CD4-positive, alpha-beta T cell (primary cell): ENCODE measurements at regions not wholly inside any gene's neighbourhood (a gene's known extent, or its start where the extent isn't known, plus 50 kb on each side); places are given as distances from the start of the nearest gene placed in this dataset.
A peak's percentile ranks its signal among the peaks of the same experiment; 100 is the strongest.

Experiments
- ATAC-seq: fragments of 200-7000 bp; cut with Tn5 transposase; one replicate; pipeline ENCODE4 v1.10.0; 2022; ENCODE audit warnings: mild to moderate bottlenecking; ENCODE audit not compliant: poor library complexity
- CTCF ChIA-PET: fragments of 350-600 bp; sonication (Branson Sonifier 250); formaldehyde crosslinking; loops from one replicate; lab custom pipeline; 2021; ENCODE audit warnings: antibody characterized with exemption, inconsistent platforms; lab: Charles Lee
- POLR2A ChIA-PET: fragments of 350-600 bp; sonication (Branson Sonifier 250); formaldehyde crosslinking; loops from one replicate; lab custom pipeline; 2021; ENCODE audit warnings: antibody characterized with exemption, inconsistent platforms; lab: Charles Lee
- DNase-seq, 14 experiments: peaks; one replicate each; pipeline ENCODE4 v3.0.0-alpha.2; 2013 to 2020; ENCODE audit warnings: mixed read lengths in 2 of 14
- H3K27ac ChIP-seq, 2 donors: one replicate each; pipeline versions ENCODE4 v1.5.1 to v1.7.0; 2013; ENCODE audit warnings: low read length in 2 of 2, low read depth in 1 of 2, mild to moderate bottlenecking in 1 of 2
- H3K27me3 ChIP-seq, 2 experiments: 1 replicate in 1 of 2; 2 replicates in 1 of 2; pipeline versions ENCODE4 v1.6.1 to v1.7.0; 2013; ENCODE audit warnings: low read length in 2 of 2, control low read depth in 1 of 2, mild to moderate bottlenecking in 1 of 2, moderate library complexity in 1 of 2; ENCODE audit not compliant: insufficient read depth in 2 of 2, control insufficient read depth in 1 of 2
- H3K36me3 ChIP-seq: one replicate; pipeline ENCODE4 v1.6.1; 2013; ENCODE audit warnings: low read length, control low read depth; ENCODE audit not compliant: insufficient read depth
- H3K4me1 ChIP-seq: one replicate; pipeline ENCODE4 v1.6.1; 2013; ENCODE audit warnings: low read length, control low read depth; ENCODE audit not compliant: insufficient read depth
- H3K4me3 ChIP-seq: one replicate; pipeline ENCODE4 v1.5.1; 2013; ENCODE audit warnings: mild to moderate bottlenecking, low read length, moderate library complexity
- H3K9me3 ChIP-seq, 2 experiments: 1 replicate in 1 of 2; 2 replicates in 1 of 2; pipeline versions ENCODE4 v1.6.1 to v1.7.0; 2013; ENCODE audit warnings: low read length in 2 of 2, mild to moderate bottlenecking in 2 of 2, control low read depth in 1 of 2, moderate library complexity in 1 of 2; ENCODE audit not compliant: control insufficient read depth in 1 of 2, insufficient read depth in 1 of 2
- H3K27ac Mint-ChIP-seq: one replicate; pipeline ENCODE4 v1.8.0; 2020; ENCODE audit warnings: mixed read lengths
- H3K27me3 Mint-ChIP-seq: one replicate; pipeline ENCODE4 v1.8.0; 2021; ENCODE audit warnings: mixed read lengths
- H3K36me3 Mint-ChIP-seq: one replicate; pipeline ENCODE4 v1.8.0; 2021; ENCODE audit warnings: low read depth, mixed read lengths
- H3K4me1 Mint-ChIP-seq: one replicate; pipeline ENCODE4 v1.8.0; 2021; ENCODE audit warnings: low read depth, mixed read lengths
- H3K4me3 Mint-ChIP-seq: one replicate; pipeline ENCODE4 v1.8.0; 2020; ENCODE audit warnings: mild to moderate bottlenecking, mixed read lengths
- H3K9me3 Mint-ChIP-seq: one replicate; pipeline ENCODE4 v1.8.0; 2020; ENCODE audit warnings: mixed read lengths
- intact Hi-C, 2 experiments: fragments of 100-400 bp; cut with DNase I in 1 of 2; cut with micrococcal nuclease in 1 of 2; formaldehyde crosslinking; loops; one replicate each; pipeline versions ENCODE4 v1.15.1 to v1.9.0; 2023 to 2025; cut with DNase I, micrococcal nuclease
- TF ChIP-seq, protein P1 (sequence below): fragments of 200-600 bp; IDR thresholded peaks from one replicate; pipeline ENCODE4 v1.8.0; 2022; ENCODE audit warnings: antibody characterized with exemption, mild to moderate bottlenecking

DNA sequence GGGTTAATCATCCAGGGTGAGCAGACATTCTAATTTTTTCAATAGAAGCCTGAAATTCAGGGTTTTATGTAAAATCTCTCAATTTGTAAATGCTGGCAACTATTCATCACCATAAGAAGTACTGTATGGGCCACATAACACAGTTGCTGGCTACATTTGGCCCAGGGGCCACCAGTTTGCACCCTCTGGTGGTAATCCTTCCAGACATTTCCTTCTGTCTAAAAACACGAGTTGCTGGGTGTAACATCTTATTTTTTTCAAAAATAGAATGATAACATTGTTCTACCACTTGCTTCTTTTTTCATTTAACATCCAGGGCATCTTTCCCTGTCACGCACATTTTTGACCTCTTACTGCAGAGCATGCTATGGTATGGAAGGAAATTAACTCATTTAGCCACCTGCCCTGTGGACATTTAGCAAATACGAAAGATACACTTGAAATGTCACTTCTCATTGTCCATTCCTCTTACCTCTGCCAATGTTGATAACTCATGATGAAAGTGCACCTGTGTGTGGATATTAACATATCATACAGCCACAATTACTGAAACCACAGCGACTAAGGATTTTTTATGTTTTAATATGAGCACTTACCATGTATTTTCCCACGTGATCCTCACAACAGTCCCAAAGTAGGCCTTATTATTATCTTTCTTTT, 117.5 kb upstream of the ARHGEF3 start:
- Mint-ChIP-seq H3K4me3 (peak overlapping the region; percentile 92), H3K27me3 (no peaks in the 10 kb centered on the region), H3K27ac (peak overlapping the region; percentile 94), H3K36me3 (peaks cover 11% of the 10 kb centered on the region), H3K9me3 (no peaks in the 10 kb centered on the region), H3K4me1 (peaks cover 89% of the 10 kb centered on the region)
- TF ChIP-seq, protein P1, sequence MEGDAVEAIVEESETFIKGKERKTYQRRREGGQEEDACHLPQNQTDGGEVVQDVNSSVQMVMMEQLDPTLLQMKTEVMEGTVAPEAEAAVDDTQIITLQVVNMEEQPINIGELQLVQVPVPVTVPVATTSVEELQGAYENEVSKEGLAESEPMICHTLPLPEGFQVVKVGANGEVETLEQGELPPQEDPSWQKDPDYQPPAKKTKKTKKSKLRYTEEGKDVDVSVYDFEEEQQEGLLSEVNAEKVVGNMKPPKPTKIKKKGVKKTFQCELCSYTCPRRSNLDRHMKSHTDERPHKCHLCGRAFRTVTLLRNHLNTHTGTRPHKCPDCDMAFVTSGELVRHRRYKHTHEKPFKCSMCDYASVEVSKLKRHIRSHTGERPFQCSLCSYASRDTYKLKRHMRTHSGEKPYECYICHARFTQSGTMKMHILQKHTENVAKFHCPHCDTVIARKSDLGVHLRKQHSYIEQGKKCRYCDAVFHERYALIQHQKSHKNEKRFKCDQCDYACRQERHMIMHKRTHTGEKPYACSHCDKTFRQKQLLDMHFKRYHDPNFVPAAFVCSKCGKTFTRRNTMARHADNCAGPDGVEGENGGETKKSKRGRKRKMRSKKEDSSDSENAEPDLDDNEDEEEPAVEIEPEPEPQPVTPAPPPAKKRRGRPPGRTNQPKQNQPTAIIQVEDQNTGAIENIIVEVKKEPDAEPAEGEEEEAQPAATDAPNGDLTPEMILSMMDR, result no peak
- peaks cover 64% of the 10 kb centered on the region for H3K4me1 ChIP-seq
- CTCF ChIA-PET, result interaction anchor here (0.6 to 1.8 kb wide), 3 partner anchors 119 to 217 kb away, joined by 3 to 7 read pairs (median 4); no protein-coding TSS in a partner anchor
- intact Hi-C loops, result loop anchor here (2.0 to 5.0 kb wide), 6 partner anchors 26 to 237 kb away; partner anchors contain the start of genes ARHGEF3 (in 1 of the 2) and TASOR (in 1 of the 2)
- DNase-seq, result peak in 3 of 14 experiments; percentile 38 to 55 (median 53)
- POLR2A ChIA-PET, result interaction anchor here (1.0 to 5.5 kb wide), 2 partner anchors 119 to 120 kb away, joined by 3 to 91 read pairs; partner anchors contain the start of gene ARHGEF3
- no peak overlapping the region for H3K4me3 ChIP-seq
- no peaks in the 10 kb centered on the region for H3K36me3 ChIP-seq
- peak overlapping the region in 1 of 2 donors; percentile 3 for H3K27ac ChIP-seq
- no peak for ATAC-seq
- no peaks in the 10 kb centered on the region for H3K9me3 ChIP-seq
- H3K27me3 ChIP-seq, result no peaks in the 10 kb centered on the region

DNA sequence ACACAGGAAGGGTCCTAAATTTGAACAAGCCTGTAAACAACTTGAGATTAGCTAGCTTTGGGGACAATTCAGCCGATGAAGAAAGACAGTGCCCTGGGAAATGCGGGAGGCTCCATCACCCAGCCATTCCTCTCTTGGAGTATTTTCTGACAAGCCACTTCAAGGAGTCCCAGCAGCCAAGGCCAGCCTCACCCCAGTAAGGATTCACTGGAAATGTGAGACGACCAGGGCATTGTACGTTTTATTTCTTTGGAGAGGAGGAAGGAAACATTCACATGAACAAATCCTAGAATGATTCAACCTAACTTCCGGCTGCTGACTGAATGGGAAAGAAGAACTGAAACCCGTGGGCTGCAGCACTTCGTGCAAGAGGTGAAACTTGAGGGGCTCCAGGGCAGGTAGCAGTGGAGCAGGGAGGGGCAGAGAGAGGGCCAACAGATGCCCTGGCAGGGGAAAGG, 116.4 kb upstream of the ARHGEF3 start:
- DNase-seq, result peak in 3 of 14 experiments; percentile 45 to 52 (median 47)
- H3K27ac Mint-ChIP-seq, result peak overlapping the region; percentile 94
- no peaks in the 10 kb centered on the region for H3K27me3 Mint-ChIP-seq
- peaks cover 89% of the 10 kb centered on the region for H3K4me1 Mint-ChIP-seq
- H3K36me3 Mint-ChIP-seq, result peaks cover 17% of the 10 kb centered on the region
- no peak for ATAC-seq
- TF ChIP-seq, protein P1, result no peak
- H3K4me3 Mint-ChIP-seq, result peak overlapping the region; percentile 92
- H3K36me3 ChIP-seq, result no peaks in the 10 kb centered on the region
- H3K4me3 ChIP-seq, result peak overlapping the region; percentile 15
- no peaks in the 10 kb centered on the region for H3K9me3 ChIP-seq
- POLR2A ChIA-PET, result interaction anchor here (1.1 to 5.5 kb wide), 7 partner anchors 10 to 119 kb away, joined by 3 to 91 read pairs (median 11); partner anchors contain the start of gene ARHGEF3
- H3K4me1 ChIP-seq, result peaks cover 56% of the 10 kb centered on the region
- intact Hi-C loops, result loop anchor here (2.0 to 5.0 kb wide), 6 partner anchors 25 to 236 kb away; partner anchors contain the start of genes ARHGEF3 (in 1 of the 2) and TASOR (in 1 of the 2)
- H3K27ac ChIP-seq, result peak overlapping the region; percentile 69 to 75
- CTCF ChIA-PET, result interaction anchor here (0.8 to 5.0 kb wide), 5 partner anchors 9 to 216 kb away, joined by 3 to 17 read pairs (median 4); no protein-coding TSS in a partner anchor
- no peaks in the 10 kb centered on the region for H3K9me3 Mint-ChIP-seq
- no peaks in the 10 kb centered on the region for H3K27me3 ChIP-seq

DNA sequence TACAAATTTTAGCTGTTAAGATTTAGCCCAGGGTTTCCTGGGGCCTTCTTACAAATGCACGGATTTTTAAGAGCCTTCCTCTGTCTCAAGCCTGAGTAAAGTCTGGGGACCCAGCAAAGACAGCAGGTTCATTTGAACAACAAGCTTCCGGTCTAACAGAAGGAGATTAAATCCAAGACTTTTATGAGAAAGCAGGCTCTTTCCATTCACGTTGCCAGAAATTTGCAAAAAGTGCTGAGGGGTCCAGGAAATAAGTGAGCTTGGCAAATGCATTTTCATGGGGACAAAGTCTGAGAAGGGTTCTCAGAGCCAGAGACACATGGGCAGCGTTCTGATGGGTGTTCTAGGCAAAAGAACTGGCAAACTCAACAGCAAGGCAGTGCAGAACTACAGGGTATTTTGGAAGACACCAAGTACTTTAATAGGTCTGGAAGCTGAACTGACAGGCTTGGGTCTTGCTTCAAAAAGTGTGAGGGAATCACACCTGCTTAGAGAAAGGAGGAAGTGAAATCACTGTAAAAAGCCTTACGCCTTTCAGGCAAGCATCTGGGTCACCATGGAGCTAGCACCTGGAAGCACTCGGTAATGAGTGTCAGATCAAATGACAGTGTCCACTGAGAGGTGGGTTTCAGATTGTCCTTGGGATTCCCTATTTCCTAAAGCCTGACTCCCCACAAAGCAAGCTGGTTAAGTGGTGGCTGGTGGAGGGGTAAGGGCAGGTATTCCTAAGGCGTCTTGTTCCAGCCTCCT, 115.8 kb upstream of the ARHGEF3 start:
- ATAC-seq (no peak), DNase-seq (peak in 3 of 14 experiments; percentile 47 to 63 (median 51))
- intact Hi-C loops, result loop anchor here (2.0 to 5.0 kb wide), 7 partner anchors 25 to 235 kb away; partner anchors contain the start of genes ARHGEF3 (in 2 of the 2) and TASOR (in 1 of the 2)
- Mint-ChIP-seq H3K27ac (peak overlapping the region; percentile 94), H3K4me1 (peaks cover 92% of the 10 kb centered on the region), H3K36me3 (peaks cover 17% of the 10 kb centered on the region), H3K9me3 (no peaks in the 10 kb centered on the region), H3K4me3 (peak overlapping the region; percentile 92), H3K27me3 (no peaks in the 10 kb centered on the region)
- TF ChIP-seq, protein P1, result no peak
- no peaks in the 10 kb centered on the region for H3K27me3 ChIP-seq
- H3K36me3 ChIP-seq, result no peaks in the 10 kb centered on the region
- peak overlapping the region; percentile 69 to 75 for H3K27ac ChIP-seq
- CTCF ChIA-PET, result interaction anchor here (0.8 to 5.0 kb wide), 6 partner anchors 10 to 215 kb away, joined by 3 to 17 read pairs (median 4); no protein-coding TSS in a partner anchor
- POLR2A ChIA-PET, result interaction anchor here (0.8 to 5.5 kb wide), 18 partner anchors 10 to 235 kb away, joined by 3 to 91 read pairs (median 4); partner anchors contain the start of genes ARHGEF3 and TASOR
- H3K4me1 ChIP-seq, result peaks cover 53% of the 10 kb centered on the region
- peak overlapping the region; percentile 63 for H3K4me3 ChIP-seq
- no peaks in the 10 kb centered on the region for H3K9me3 ChIP-seq
